HepG2 (cell line): ENCODE measurements at regions not wholly inside any gene's neighbourhood (a gene's known extent, or its start where the extent isn't known, plus 50 kb on each side); places are given as distances from the start of the nearest gene placed in this dataset.

Experiments
- ATAC-seq: fragments of 200-7000 bp; cut with Tn5 transposase; 3 replicates; pipeline ENCODE4 v1.9.1; 2020; ENCODE audit warnings: mild to moderate bottlenecking, moderate library complexity
- BruUV-seq: library from RNA; stranded (reverse); fragments of 400-500 nt; replicated peaks from 2 replicates; lab custom pipeline; 2021; lab: Mats Ljungman, UMichigan
- CTCF ChIA-PET: fragments of 300-600 bp; formaldehyde crosslinking; extraction: SDS; loops from one replicate; lab custom pipeline; 2021; ENCODE audit warnings: low total read pairs, inconsistent platforms, low intra/inter-chr PET ratio; lab: Yijun Ruan, JAX
- POLR2A ChIA-PET: fragments of 350-600 bp; sonication (Branson Sonifier 250); formaldehyde crosslinking; loops from one replicate; lab custom pipeline; 2020; ENCODE audit warnings: antibody characterized with exemption, inconsistent platforms; lab: Yijun Ruan, JAX
- DNase-seq: peaks from one replicate; pipeline ENCODE4 v3.0.0-alpha.2; 2015; ENCODE audit warnings: low spot score
- FAIRE-seq: peaks from 3 replicates; lab custom pipeline; 2011; peaks lifted over from hg19 to GRCh38; lab: Jason Lieb, UNC
- H2AFZ ChIP-seq: one replicate; pipeline ENCODE4 v1.6.1; 2011; ENCODE audit warnings: low read length, inconsistent platforms
- H3K27ac ChIP-seq: fragments of 300-600 bp; 3 replicates; pipeline ENCODE4 v1.8.0; 2011; ENCODE audit warnings: mixed run types, mild to moderate bottlenecking, mixed read lengths, low read length, inconsistent platforms; ENCODE audit not compliant: insufficient read depth; ENCODE audit errors: extremely low read length
- H3K27me3 ChIP-seq, 2 experiments: fragments of 200-600 bp in 1 of 2; 2 replicates in 1 of 2; 3 replicates in 1 of 2; pipeline versions ENCODE4 v1.6.0 to v1.8.0; 2011; ENCODE audit warnings: low read length in 2 of 2, mild to moderate bottlenecking in 2 of 2, moderate library complexity in 2 of 2, inconsistent platforms in 1 of 2; ENCODE audit not compliant: insufficient read depth in 2 of 2, control insufficient read depth in 1 of 2
- H3K36me3 ChIP-seq, 2 experiments: fragments of 200-600 bp in 1 of 2; replicated peaks in 1 of 2; 2 replicates in 1 of 2; 3 replicates in 1 of 2; pipeline versions ENCODE4 v1.5.1 to v1.8.0; 2011; ENCODE audit warnings: low read length in 2 of 2, inconsistent platforms in 1 of 2; ENCODE audit not compliant: insufficient read depth in 2 of 2, control insufficient read depth in 1 of 2
- H3K4me1 ChIP-seq: 2 replicates; pipeline ENCODE4 v1.5.1; 2012; ENCODE audit warnings: low read length, inconsistent platforms; ENCODE audit not compliant: insufficient read depth
- H3K4me2 ChIP-seq: 2 replicates; pipeline ENCODE4 v1.6.0; 2011; ENCODE audit warnings: low read depth, low read length, inconsistent platforms
- H3K4me3 ChIP-seq, 3 experiments: fragments of 200-600 bp in 1 of 3; sonication (generic), shearing (Covaris generic) in 1 of 3; replicated peaks in 1 of 3; 2 replicates each; pipeline ENCODE4 v1.5.1; 2011 to 2016; ENCODE audit warnings: low read length in 3 of 3, inconsistent platforms in 2 of 3, low read depth in 2 of 3, mild to moderate bottlenecking in 2 of 3, control low read depth in 1 of 3, mixed read lengths in 1 of 3; ENCODE audit not compliant: insufficient read depth in 1 of 3
- H3K79me2 ChIP-seq: one replicate; pipeline ENCODE4 v1.6.1; 2011; ENCODE audit warnings: low read length, inconsistent platforms; ENCODE audit not compliant: insufficient read depth
- H3K9ac ChIP-seq: 2 replicates; pipeline ENCODE4 v1.6.0; 2011; ENCODE audit warnings: mild to moderate bottlenecking, low read depth, low read length, inconsistent platforms; ENCODE audit not compliant: insufficient read depth
- H3K9me3 ChIP-seq: 2 replicates; pipeline ENCODE4 v1.5.1; 2012; ENCODE audit warnings: mild to moderate bottlenecking, low read length
- H4K20me1 ChIP-seq: 2 replicates; pipeline ENCODE4 v1.6.0; 2011; ENCODE audit warnings: inconsistent platforms, mild to moderate bottlenecking, low read length, moderate library complexity; ENCODE audit not compliant: insufficient read depth
- ARID3A ChIP-seq: IDR thresholded peaks from 2 replicates; pipeline ENCODE4 v1.6.1; 2012; ENCODE audit warnings: low read depth, low read length, improper control_type of control experiment
- ATF3 ChIP-seq: sonication (generic); formaldehyde crosslinking; IDR thresholded peaks from 2 replicates; pipeline ENCODE4 v1.4.0; 2020; ENCODE audit warnings: missing genetic modification reagents
- KMT2A ChIP-seq: sonication (generic); formaldehyde crosslinking; IDR thresholded peaks from 2 replicates; pipeline ENCODE4 v1.4.0; 2020; ENCODE audit warnings: missing genetic modification reagents
- POLR2AphosphoS5 ChIP-seq: IDR thresholded peaks from 2 replicates; pipeline ENCODE4 v1.6.1; 2012; ENCODE audit warnings: low read depth, low read length
- SUZ12 ChIP-seq: fragments of 150-350 bp; IDR thresholded peaks from 2 replicates; pipeline ENCODE4 v1.6.1; 2014; ENCODE audit warnings: low read depth, low read length
- TERF1 ChIP-seq: sonication (generic); formaldehyde crosslinking; IDR thresholded peaks from 2 replicates; pipeline ENCODE4 v1.8.0; 2022; ENCODE audit warnings: mild to moderate bottlenecking, missing genetic modification reagents, moderate library complexity
- YY1 ChIP-seq: IDR thresholded peaks from 2 replicates; pipeline ENCODE4 v1.6.1; 2011; ENCODE audit warnings: low read length, low read depth, moderate library complexity, mild to moderate bottlenecking; ENCODE audit not compliant: insufficient read depth, insufficient replicate concordance
- ZNF232 ChIP-seq: sonication (generic); formaldehyde crosslinking; IDR thresholded peaks from 2 replicates; pipeline ENCODE4 v1.4.0; 2020; ENCODE audit warnings: missing genetic modification reagents, borderline replicate concordance
- ZNF282 ChIP-seq: fragments of 450-650 bp; IDR thresholded peaks from 2 replicates; pipeline ENCODE4 v1.6.1; 2018; ENCODE audit not compliant: partially characterized antibody
- ZNF720 ChIP-seq: sonication (generic); formaldehyde crosslinking; IDR thresholded peaks from 2 replicates; pipeline ENCODE4 v1.4.0; 2020; ENCODE audit warnings: missing genetic modification reagents
- WGBS: methylation state at CpG from one replicate; pipeline ENCODE4 v1.1.6; 2017; ENCODE audit warnings: low lambda C conversion rate; 5-methylcytosine and 5-hydroxymethylcytosine counted together
- in situ Hi-C: cut with HindIII; loops from 2 replicates; pipeline ENCODE4 v1.10.0; 2017; ENCODE audit warnings: low pct_unique_long_range_greater_than_20kb; ENCODE audit not compliant: extremely low pct_ligation_motif_present
- intact Hi-C: fragments of 100-400 bp; cut with micrococcal nuclease; formaldehyde crosslinking; loops from one replicate; pipeline ENCODE4 v1.10.0; 2022; ENCODE audit not compliant: unreplicated experiment

- in situ Hi-C loops (no loop called here), intact Hi-C loops (no loop called here)
- Histone ChIP-seq H3K9me3 (peaks cover 28% of the 10 kb centered on the region), H3K4me2 (no peak overlapping the region), H3K27me3 (no peaks in the 10 kb centered on the region), H2AFZ (no peak overlapping the region), H3K27ac (no peak overlapping the region), H3K79me2 (no peaks in the 10 kb centered on the region), H3K9ac (no peak overlapping the region), H4K20me1 (no peaks in the 10 kb centered on the region), H3K4me1 (no peaks in the 10 kb centered on the region), H3K36me3 (no peaks in the 10 kb centered on the region), H3K4me3 (no peak overlapping the region)
- ChIA-PET POLR2A (no interaction called here), CTCF (no interaction called here)
- ATAC-seq, result no peak
- FAIRE-seq, result no peak
- no peak for DNase-seq
- TF ChIP-seq KMT2A (CRISPR knock-in tag) (no peak), ATF3 (CRISPR knock-in tag) (no peak), YY1 (no peak), ZNF720 (CRISPR knock-in tag) (no peak), ZNF282 (no peak)
- WGBS, result 0% methylated on average over 1 of the region's 1 CpG
- BruUV-seq, result no TSS peak
Observed at GRCh38 chr2:51667679-51668078, 635.7 kb upstream of the NRXN1 start.

GRCh38 chr2:51662187-51662586, 630.3 kb upstream of the NRXN1 start:
- Histone ChIP-seq H3K4me1 (no peaks in the 10 kb centered on the region), H3K36me3 (no peaks in the 10 kb centered on the region), H3K4me2 (no peak overlapping the region), H3K27ac (no peak overlapping the region), H3K79me2 (no peaks in the 10 kb centered on the region), H4K20me1 (no peaks in the 10 kb centered on the region), H3K9me3 (peaks cover 39% of the 10 kb centered on the region), H3K9ac (no peak overlapping the region), H3K27me3 (no peaks in the 10 kb centered on the region), H3K4me3 (no peak overlapping the region), H2AFZ (no peak overlapping the region)
- ATAC-seq (no peak), FAIRE-seq (no peak), DNase-seq (no peak)
- in situ Hi-C loops, result no loop called here
- no TSS peak for BruUV-seq
- intact Hi-C loops, result no loop called here
- ChIA-PET POLR2A (no interaction called here), CTCF (no interaction called here)
- 11% methylated on average over 5 of the region's 5 CpGs for WGBS
- TF ChIP-seq ARID3A (no peak), SUZ12 (no peak), POLR2AphosphoS5 (no peak), TERF1 (CRISPR knock-in tag) (no peak), ZNF232 (CRISPR knock-in tag) (no peak)
